Breast epithelium (tissue), 4 donors: ENCODE measurements at regions not wholly inside any gene's neighbourhood (a gene's known extent, or its start where the extent isn't known, plus 50 kb on each side); places are given as distances from the start of the nearest gene placed in this dataset.

Experiments
- DNase-seq, 2 donors: peaks; one replicate each; pipeline ENCODE4 v3.0.0-alpha.2; 2019; ENCODE audit warnings: low spot score in 2 of 2
- H3K27ac ChIP-seq, 2 donors: fragments of 200-600 bp; sonication (generic) in 1 of 2; one replicate each; pipeline ENCODE4 v1.5.1; 2016 to 2019; ENCODE audit warnings: mild to moderate bottlenecking in 1 of 2
- H3K27me3 ChIP-seq, 2 donors: fragments of 200-600 bp; sonication (generic) in 1 of 2; one replicate each; pipeline versions ENCODE4 v1.5.1 to v1.6.0; 2017 to 2019; ENCODE audit warnings: control low read depth in 1 of 2, mild to moderate bottlenecking in 1 of 2
- H3K36me3 ChIP-seq: fragments of 200-600 bp; one replicate; pipeline ENCODE4 v1.5.1; 2019
- H3K4me1 ChIP-seq, 2 donors: fragments of 200-600 bp; sonication (generic); one replicate each; pipeline ENCODE4 v1.5.1; 2016 to 2019; ENCODE audit warnings: control low read depth in 1 of 2
- H3K4me3 ChIP-seq, 3 donors: fragments of 200-600 bp; sonication (generic); 1 replicate in 2 of 3; 2 replicates in 1 of 3; pipeline ENCODE4 v1.5.1; 2016 to 2019; ENCODE audit warnings: mild to moderate bottlenecking in 3 of 3, moderate library complexity in 2 of 3
- H3K9me3 ChIP-seq, 2 donors: fragments of 200-600 bp; sonication (generic) in 1 of 2; one replicate each; pipeline ENCODE4 v1.5.1; 2016 to 2019; ENCODE audit warnings: control low read depth in 1 of 2
- POLR2A ChIP-seq: fragments of 450-650 bp; IDR thresholded peaks from one replicate; pipeline ENCODE4 v1.6.1; 2016; ENCODE audit warnings: antibody characterized with exemption, mild to moderate bottlenecking, moderate library complexity
- POLR2AphosphoS5 ChIP-seq, 3 donors: sonication (generic); formaldehyde crosslinking; IDR thresholded peaks; one replicate each; pipeline ENCODE4 v1.6.1; 2017; ENCODE audit warnings: antibody characterized with exemption in 3 of 3
- intact Hi-C: fragments of 100-400 bp; cut with DNase I; formaldehyde crosslinking; loops from one replicate; pipeline ENCODE4 v1.15.1; 2023; ENCODE audit warnings: low total_unique reads
- TF ChIP-seq, protein P1 (sequence below), 3 donors: fragments of 450-650 bp; IDR thresholded peaks; one replicate each; pipeline ENCODE4 v1.5.1; 2016 to 2017; ENCODE audit warnings: antibody characterized with exemption in 3 of 3, mild to moderate bottlenecking in 3 of 3, moderate library complexity in 3 of 3

DNA sequence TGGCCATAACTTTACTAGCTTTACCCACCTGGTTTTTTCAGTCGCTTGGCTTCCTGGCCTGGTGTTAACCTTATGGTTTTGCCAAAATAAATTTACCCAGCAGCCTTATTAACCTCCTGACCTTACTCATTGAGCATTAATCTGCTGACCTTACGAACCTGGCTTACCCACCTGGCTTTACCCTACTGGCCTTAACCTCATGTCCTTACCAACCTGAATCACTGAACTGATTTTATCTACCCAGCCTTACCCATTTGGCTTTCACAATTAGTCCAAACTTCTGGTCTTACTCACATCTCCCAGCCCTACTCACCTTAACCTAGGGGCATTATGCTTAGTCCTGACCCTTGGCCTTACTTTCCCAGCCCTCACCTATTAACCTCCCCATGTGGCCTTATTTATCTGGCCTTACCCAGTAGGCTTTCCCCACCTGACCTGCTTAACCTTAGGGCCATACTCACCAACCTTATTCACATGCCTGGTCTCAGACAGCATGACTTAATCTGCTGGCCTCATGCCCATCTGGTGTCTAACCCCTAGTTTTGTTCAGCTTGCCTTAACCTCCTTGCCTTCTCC, 93.4 kb downstream of the IL12A start:
- Histone ChIP-seq H3K27me3 (no peaks in the 10 kb centered on the region), H3K9me3 (no peaks in the 10 kb centered on the region), H3K4me1 (no peaks in the 10 kb centered on the region), H3K4me3 (no peak overlapping the region), H3K36me3 (no peaks in the 10 kb centered on the region), H3K27ac (no peak overlapping the region)
- DNase-seq: no peak
- intact Hi-C loops: no loop called here
- TF ChIP-seq POLR2A (no peak), POLR2AphosphoS5 (IDR thresholded peaks at IDR 0.05) (no peak)
- TF ChIP-seq, protein P1, sequence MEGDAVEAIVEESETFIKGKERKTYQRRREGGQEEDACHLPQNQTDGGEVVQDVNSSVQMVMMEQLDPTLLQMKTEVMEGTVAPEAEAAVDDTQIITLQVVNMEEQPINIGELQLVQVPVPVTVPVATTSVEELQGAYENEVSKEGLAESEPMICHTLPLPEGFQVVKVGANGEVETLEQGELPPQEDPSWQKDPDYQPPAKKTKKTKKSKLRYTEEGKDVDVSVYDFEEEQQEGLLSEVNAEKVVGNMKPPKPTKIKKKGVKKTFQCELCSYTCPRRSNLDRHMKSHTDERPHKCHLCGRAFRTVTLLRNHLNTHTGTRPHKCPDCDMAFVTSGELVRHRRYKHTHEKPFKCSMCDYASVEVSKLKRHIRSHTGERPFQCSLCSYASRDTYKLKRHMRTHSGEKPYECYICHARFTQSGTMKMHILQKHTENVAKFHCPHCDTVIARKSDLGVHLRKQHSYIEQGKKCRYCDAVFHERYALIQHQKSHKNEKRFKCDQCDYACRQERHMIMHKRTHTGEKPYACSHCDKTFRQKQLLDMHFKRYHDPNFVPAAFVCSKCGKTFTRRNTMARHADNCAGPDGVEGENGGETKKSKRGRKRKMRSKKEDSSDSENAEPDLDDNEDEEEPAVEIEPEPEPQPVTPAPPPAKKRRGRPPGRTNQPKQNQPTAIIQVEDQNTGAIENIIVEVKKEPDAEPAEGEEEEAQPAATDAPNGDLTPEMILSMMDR (IDR thresholded peaks at IDR 0.05): no peak

DNA sequence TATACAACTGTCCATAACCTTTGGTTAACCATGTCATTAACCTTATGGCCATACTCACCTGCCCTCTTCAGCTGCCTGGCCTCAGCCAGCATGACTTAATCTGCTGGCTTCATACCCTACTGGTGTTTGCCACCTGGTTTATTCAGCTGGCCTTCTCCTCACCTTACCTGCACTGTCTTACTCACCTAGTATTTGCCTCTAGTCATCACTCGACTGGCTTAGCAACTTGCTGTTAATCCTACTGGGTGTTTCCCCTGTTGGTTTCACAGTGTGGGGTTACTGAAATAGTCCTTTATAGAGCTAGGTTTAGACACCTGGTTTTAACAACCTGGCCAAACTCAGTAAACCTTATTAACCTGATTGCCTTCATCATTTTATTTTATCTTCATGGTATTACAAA, 96.4 kb downstream of the IL12A start:
- intact Hi-C loops: no loop called here
- Histone ChIP-seq H3K36me3 (no peaks in the 10 kb centered on the region), H3K4me1 (no peaks in the 10 kb centered on the region), H3K4me3 (no peak overlapping the region), H3K27ac (no peak overlapping the region), H3K27me3 (no peaks in the 10 kb centered on the region), H3K9me3 (no peaks in the 10 kb centered on the region)
- no peak for DNase-seq
- TF ChIP-seq, protein P1 (IDR thresholded peaks at IDR 0.05): no peak
- TF ChIP-seq POLR2AphosphoS5 (IDR thresholded peaks at IDR 0.05) (no peak), POLR2A (no peak)

DNA sequence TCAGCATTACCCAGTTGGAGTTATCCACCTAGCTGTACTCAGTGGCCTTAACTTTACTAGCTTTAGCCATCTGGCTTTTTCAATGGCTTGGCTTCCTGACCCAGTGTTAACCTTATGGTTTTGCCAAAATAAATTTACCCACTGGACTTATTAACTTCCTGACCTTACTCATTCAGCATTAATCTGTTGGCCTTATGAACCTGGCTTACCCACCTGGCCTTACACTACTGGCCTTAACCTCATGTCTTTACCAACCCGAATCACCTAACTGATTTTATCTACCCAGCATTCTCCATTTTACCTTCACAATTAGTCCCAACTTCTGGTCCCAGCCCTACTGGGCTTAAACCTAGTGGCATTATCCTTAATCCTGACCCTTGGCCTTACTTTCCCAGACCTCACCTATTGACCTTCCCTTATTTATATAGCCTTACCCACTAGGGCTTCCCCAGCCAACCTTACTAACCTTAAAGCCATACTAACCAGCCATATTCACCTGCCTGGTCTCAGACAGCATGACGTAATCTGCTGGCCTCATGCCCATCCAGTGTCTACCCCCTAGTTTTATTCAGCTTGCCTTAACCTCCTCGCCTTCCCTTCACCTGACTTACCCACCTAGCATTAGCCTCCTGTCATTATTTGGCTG, 100.0 kb downstream of the IL12A start:
- intact Hi-C loops: no loop called here

DNA sequence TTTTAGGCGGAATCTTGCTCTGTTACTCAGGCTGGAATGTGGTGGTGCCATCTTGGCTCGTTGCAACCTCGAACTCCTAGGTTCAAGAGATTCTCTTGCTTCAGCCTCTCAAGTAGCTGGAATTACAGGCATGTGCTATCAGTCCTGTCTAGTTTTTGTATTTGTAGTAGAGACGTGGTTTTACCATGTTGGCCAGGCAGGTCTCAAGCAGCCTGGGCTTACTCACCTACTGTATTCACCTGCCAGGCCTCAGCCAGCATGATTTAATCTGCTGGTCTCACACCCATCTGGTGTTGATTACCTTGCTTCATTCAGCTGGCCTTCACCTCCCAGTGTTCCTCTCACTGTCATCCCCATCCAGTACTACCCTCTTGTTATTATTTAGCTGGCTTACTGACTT, 102.0 kb downstream of the IL12A start:
- intact Hi-C loops: no loop called here
- H3K4me3 ChIP-seq: no peak overlapping the region
- TF ChIP-seq, protein P1 (IDR thresholded peaks at IDR 0.05): no peak
- TF ChIP-seq POLR2A: no peak
- TF ChIP-seq POLR2AphosphoS5 (IDR thresholded peaks at IDR 0.05): no peak

More for the DNA sequence above, 100.0 kb downstream of the IL12A start:
- Histone ChIP-seq H3K27ac (no peak overlapping the region), H3K27me3 (no peaks in the 10 kb centered on the region), H3K36me3 (no peaks in the 10 kb centered on the region), H3K4me1 (no peaks in the 10 kb centered on the region), H3K4me3 (no peak overlapping the region), H3K9me3 (no peaks in the 10 kb centered on the region)
- no peak for DNase-seq
- TF ChIP-seq, protein P1 (IDR thresholded peaks at IDR 0.05): no peak

DNA sequence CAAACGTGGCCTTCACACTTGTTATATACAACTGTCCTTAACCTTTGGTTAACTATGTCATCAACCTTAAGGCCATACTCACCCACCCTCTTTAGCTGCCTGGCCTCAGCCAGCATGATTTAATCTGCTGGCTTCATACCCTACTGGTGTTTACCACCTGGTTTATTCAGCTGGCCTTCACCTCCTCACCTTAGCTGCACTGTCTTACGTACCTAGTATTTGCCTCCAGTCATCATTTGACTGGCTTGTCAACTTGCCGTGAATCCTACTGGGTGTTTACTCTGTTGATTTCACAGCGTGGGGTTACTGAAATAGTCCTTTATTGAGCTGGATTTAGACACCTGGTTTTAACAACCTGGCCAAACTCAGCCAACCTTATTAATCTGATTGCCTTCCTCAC, 102.8 kb downstream of the IL12A start:
- intact Hi-C loops: no loop called here
- no peaks in the 10 kb centered on the region for H3K4me1 ChIP-seq
- no peak for DNase-seq
- no peaks in the 10 kb centered on the region for H3K27me3 ChIP-seq
- no peak overlapping the region for H3K4me3 ChIP-seq
- no peaks in the 10 kb centered on the region for H3K9me3 ChIP-seq
- H3K27ac ChIP-seq: no peak overlapping the region
- H3K36me3 ChIP-seq: no peaks in the 10 kb centered on the region
- TF ChIP-seq POLR2AphosphoS5 (IDR thresholded peaks at IDR 0.05) (no peak), POLR2A (no peak)
- TF ChIP-seq, protein P1 (IDR thresholded peaks at IDR 0.05): no peak

More for the DNA sequence above, 102.0 kb downstream of the IL12A start:
- H3K36me3 ChIP-seq: no peaks in the 10 kb centered on the region
- H3K27me3 ChIP-seq: no peaks in the 10 kb centered on the region
- H3K27ac ChIP-seq: no peak overlapping the region
- DNase-seq: no peak
- no peaks in the 10 kb centered on the region for H3K4me1 ChIP-seq
- H3K9me3 ChIP-seq: no peaks in the 10 kb centered on the region
